ENCODE measurements at regions not wholly inside any gene's neighbourhood (a gene's known extent, or its start where the extent isn't known, plus 50 kb on each side); places are given as distances from the start of the nearest gene placed in this dataset.

DNA sequence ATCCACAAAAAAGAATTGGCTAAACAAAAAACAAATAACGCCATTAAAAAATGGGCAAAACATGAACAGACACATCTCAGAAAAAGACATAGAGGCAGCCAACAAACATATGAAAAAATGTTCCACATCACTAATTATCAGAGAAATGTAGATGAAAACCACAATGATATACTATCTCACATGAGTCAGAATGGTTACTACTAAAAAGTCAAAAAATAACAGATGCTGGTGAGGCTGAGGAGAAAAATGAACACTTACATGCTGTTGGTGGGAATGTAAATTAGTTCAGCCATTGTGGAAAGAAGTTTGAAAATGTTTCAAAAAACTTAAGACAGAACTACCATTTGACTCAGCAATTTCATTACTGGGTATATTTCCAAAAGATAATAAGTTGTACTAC is 430.1 kb upstream of the JAG1 start:
- ATAC-seq, result no peak
- TF ChIP-seq CREB5 (CRISPR knock-in tag; IDR thresholded peaks at IDR 0.05; ENCODE audit: low read depth), result no peak
- no peak for TF ChIP-seq BACH2 (CRISPR knock-in tag; IDR thresholded peaks at IDR 0.05; ENCODE audit: borderline replicate concordance)
- TF ChIP-seq CSDC2 (CRISPR knock-in tag; IDR thresholded peaks at IDR 0.05), result no peak
- no peak for TF ChIP-seq PPARA (CRISPR knock-in tag; IDR thresholded peaks at IDR 0.05; ENCODE audit: borderline replicate concordance)

GRCh38 chr20:11108102-11108810 is 434.5 kb upstream of the JAG1 start:
- ATAC-seq, result no peak
- TF ChIP-seq ESRRG (CRISPR knock-in tag; IDR thresholded peaks at IDR 0.05) (no peak), TCF4 (CRISPR knock-in tag; IDR thresholded peaks at IDR 0.05; ENCODE audit: borderline replicate concordance) (no peak), ZNF565 (CRISPR knock-in tag; conservative IDR thresholded peaks at IDR 0.05; ENCODE audit: low read depth) (no peak), TOX (CRISPR knock-in tag; IDR thresholded peaks at IDR 0.05; ENCODE audit: borderline replicate concordance) (no peak)
- TF ChIP-seq, protein P1, sequence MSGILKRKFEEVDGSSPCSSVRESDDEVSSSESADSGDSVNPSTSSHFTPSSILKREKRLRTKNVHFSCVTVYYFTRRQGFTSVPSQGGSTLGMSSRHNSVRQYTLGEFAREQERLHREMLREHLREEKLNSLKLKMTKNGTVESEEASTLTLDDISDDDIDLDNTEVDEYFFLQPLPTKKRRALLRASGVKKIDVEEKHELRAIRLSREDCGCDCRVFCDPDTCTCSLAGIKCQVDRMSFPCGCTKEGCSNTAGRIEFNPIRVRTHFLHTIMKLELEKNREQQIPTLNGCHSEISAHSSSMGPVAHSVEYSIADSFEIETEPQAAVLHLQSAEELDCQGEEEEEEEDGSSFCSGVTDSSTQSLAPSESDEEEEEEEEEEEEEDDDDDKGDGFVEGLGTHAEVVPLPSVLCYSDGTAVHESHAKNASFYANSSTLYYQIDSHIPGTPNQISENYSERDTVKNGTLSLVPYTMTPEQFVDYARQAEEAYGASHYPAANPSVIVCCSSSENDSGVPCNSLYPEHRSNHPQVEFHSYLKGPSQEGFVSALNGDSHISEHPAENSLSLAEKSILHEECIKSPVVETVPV (CRISPR knock-in tag; IDR thresholded peaks at IDR 0.05), result no peak

DNA sequence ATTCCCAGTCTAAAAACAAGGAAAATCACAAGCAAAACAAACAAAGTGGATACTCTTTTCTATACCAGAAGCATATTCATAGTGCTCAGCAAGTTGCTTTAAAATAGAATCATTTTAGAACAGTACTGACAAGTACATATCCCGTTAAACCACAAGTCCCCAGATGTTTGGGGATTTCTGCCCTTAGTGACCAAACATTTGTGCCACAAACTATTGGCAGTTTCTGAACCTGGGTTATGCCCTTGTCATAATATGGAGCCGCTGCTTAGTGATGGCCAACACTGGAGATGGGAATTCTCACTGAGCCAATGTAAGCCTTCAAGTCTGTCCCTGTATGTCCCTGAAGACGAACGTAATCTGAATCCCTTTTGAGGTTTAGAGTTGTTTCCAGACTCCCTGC is 436.7 kb upstream of the JAG1 start:
- TF ChIP-seq PPARA (CRISPR knock-in tag; IDR thresholded peaks at IDR 0.05; ENCODE audit: borderline replicate concordance) (no peak), ZNF70 (CRISPR knock-in tag; IDR thresholded peaks at IDR 0.05) (no peak), RARB (CRISPR knock-in tag; IDR thresholded peaks at IDR 0.05) (no peak), SNAI2 (CRISPR knock-in tag; IDR thresholded peaks at IDR 0.05) (no peak), ZNF565 (CRISPR knock-in tag; conservative IDR thresholded peaks at IDR 0.05; ENCODE audit: low read depth) (no peak), CREB5 (CRISPR knock-in tag; IDR thresholded peaks at IDR 0.05; ENCODE audit: low read depth) (no peak), TOX (CRISPR knock-in tag; IDR thresholded peaks at IDR 0.05; ENCODE audit: borderline replicate concordance) (no peak), CSDC2 (CRISPR knock-in tag; IDR thresholded peaks at IDR 0.05) (no peak), OSR1 (CRISPR knock-in tag; IDR thresholded peaks at IDR 0.05) (no peak), POU6F1 (CRISPR knock-in tag; IDR thresholded peaks at IDR 0.05; ENCODE audit: borderline replicate concordance, low read depth) (no peak), ISL1 (CRISPR knock-in tag; IDR thresholded peaks at IDR 0.05) (no peak), BACH2 (CRISPR knock-in tag; IDR thresholded peaks at IDR 0.05; ENCODE audit: borderline replicate concordance) (no peak)
- TF ChIP-seq, protein P1 (CRISPR knock-in tag; IDR thresholded peaks at IDR 0.05), result no peak
- TF ChIP-seq, protein P2, sequence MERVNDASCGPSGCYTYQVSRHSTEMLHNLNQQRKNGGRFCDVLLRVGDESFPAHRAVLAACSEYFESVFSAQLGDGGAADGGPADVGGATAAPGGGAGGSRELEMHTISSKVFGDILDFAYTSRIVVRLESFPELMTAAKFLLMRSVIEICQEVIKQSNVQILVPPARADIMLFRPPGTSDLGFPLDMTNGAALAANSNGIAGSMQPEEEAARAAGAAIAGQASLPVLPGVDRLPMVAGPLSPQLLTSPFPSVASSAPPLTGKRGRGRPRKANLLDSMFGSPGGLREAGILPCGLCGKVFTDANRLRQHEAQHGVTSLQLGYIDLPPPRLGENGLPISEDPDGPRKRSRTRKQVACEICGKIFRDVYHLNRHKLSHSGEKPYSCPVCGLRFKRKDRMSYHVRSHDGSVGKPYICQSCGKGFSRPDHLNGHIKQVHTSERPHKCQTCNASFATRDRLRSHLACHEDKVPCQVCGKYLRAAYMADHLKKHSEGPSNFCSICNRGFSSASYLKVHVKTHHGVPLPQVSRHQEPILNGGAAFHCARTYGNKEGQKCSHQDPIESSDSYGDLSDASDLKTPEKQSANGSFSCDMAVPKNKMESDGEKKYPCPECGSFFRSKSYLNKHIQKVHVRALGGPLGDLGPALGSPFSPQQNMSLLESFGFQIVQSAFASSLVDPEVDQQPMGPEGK (CRISPR knock-in tag; IDR thresholded peaks at IDR 0.05; ENCODE audit: borderline replicate concordance), result no peak

GRCh38 chr20:11111191-11111590 is 437.4 kb upstream of the JAG1 start:
- TF ChIP-seq TCF4 (CRISPR knock-in tag; IDR thresholded peaks at IDR 0.05; ENCODE audit: borderline replicate concordance) (no peak), ZFP3 (CRISPR knock-in tag; IDR thresholded peaks at IDR 0.05) (no peak)

More for the DNA sequence above, 436.7 kb upstream of the JAG1 start:
- no peak for ATAC-seq

More at GRCh38 chr20:11111191-11111590, 437.4 kb upstream of the JAG1 start:
- no peak for ATAC-seq
